ENCODE measurements at regions not wholly inside any gene's neighbourhood (a gene's known extent, or its start where the extent isn't known, plus 50 kb on each side); places are given as distances from the start of the nearest gene placed in this dataset.
"Not testable (repeated sequence)": the region's sequence is repeated elsewhere in the genome, so short reads cannot be mapped to it uniquely, and the experiment has no call there.

- Histone ChIP-seq H3K27me3 (replicated peaks in 1 of 4; ENCODE audit: control extremely low read depth in 1 of 4, control insufficient read depth in 3 of 4, insufficient read depth in 4 of 4, low read length in 3 of 4) (no peaks in the 10 kb centered on the region), H3K79me2 (ENCODE audit: control insufficient read depth, insufficient read depth, low read length) (no peaks in the 10 kb centered on the region), H2AFZ (ENCODE audit: insufficient read depth, low read depth, low read length, poor library complexity, severe bottlenecking) (no peak overlapping the region), H3K9ac (ENCODE audit: low read length) (no peak overlapping the region), H3K27ac (ENCODE audit: low read length in 2 of 2) (no peak overlapping the region), H3K36me3 (replicated peaks in 1 of 2; ENCODE audit: control extremely low read depth in 1 of 2, control insufficient read depth in 1 of 2, extremely low read depth in 1 of 2, insufficient read depth in 2 of 2, low read length in 1 of 2) (no peaks in the 10 kb centered on the region), H3K9me3 (ENCODE audit: control extremely low read depth in 1 of 3, control insufficient read depth in 2 of 3, insufficient read depth in 1 of 3, low read length in 2 of 3) (no peaks in the 10 kb centered on the region), H3K4me3 (ENCODE audit: control extremely low read depth in 1 of 5, extremely low read depth in 1 of 5, insufficient read depth in 1 of 5, low read depth in 2 of 5, low read length in 4 of 5) (no peak overlapping the region), H4K20me1 (ENCODE audit: control insufficient read depth, insufficient read depth, low read length, poor library complexity, severe bottlenecking) (no peaks in the 10 kb centered on the region), H3K4me1 (ENCODE audit: control insufficient read depth in 2 of 2, insufficient read depth in 2 of 2, low read length in 2 of 2) (no peaks in the 10 kb centered on the region), H3K4me2 (replicated peaks; ENCODE audit: low read depth, low read length, poor library complexity, severe bottlenecking) (no peak overlapping the region)
- no peak for DNase-seq
- no peaks in the 10 kb centered on the region for H3K4me1 Mint-ChIP-seq
- peaks cover 18% of the 10 kb centered on the region for H3K27me3 Mint-ChIP-seq
- WGBS (ENCODE audit: insufficient coverage), result 67% methylated on average over 3 of the region's 3 CpGs
- ATAC-seq (ENCODE audit: low read depth), result no peak
- CTCF ChIA-PET, result no interaction called here
- POLR2A ChIA-PET, result no interaction called here
- no peaks in the 10 kb centered on the region for H3K9me3 Mint-ChIP-seq (ENCODE audit: insufficient read depth)
- no peak for TF ChIP-seq CTCF (IDR thresholded peaks at IDR 0.05)
- TF ChIP-seq EZH2 (IDR thresholded peaks at IDR 0.05; ENCODE audit: borderline replicate concordance, insufficient read depth, low read depth, low read length, poor library complexity, severe bottlenecking), result no peak
- no peak overlapping the region for H3K27ac Mint-ChIP-seq
- intact Hi-C loops (cut with micrococcal nuclease), result no loop called here
- H3K4me3 Mint-ChIP-seq, result no peak overlapping the region
Measured at GRCh38 chr11:129711760-129712159, 103.9 kb upstream of the TMEM45B start.

GRCh38 chr11:129712486-129713240 lies 103.0 kb upstream of the TMEM45B start:
- H3K4me1 ChIP-seq (ENCODE audit: control insufficient read depth in 2 of 2, insufficient read depth in 2 of 2, low read length in 2 of 2); H3K4me3 ChIP-seq (ENCODE audit: control extremely low read depth in 1 of 5, extremely low read depth in 1 of 5, insufficient read depth in 1 of 5, low read depth in 2 of 5, low read length in 4 of 5); POLR2A ChIA-PET; H3K27ac Mint-ChIP-seq; H3K79me2 ChIP-seq (ENCODE audit: control insufficient read depth, insufficient read depth, low read length); H3K9ac ChIP-seq (ENCODE audit: low read length); ATAC-seq (ENCODE audit: low read depth); H3K36me3 ChIP-seq (replicated peaks in 1 of 2; ENCODE audit: control extremely low read depth in 1 of 2, control insufficient read depth in 1 of 2, extremely low read depth in 1 of 2, insufficient read depth in 2 of 2, low read length in 1 of 2); DNase-seq; H3K27me3 ChIP-seq (replicated peaks in 1 of 4; ENCODE audit: control extremely low read depth in 1 of 4, control insufficient read depth in 3 of 4, insufficient read depth in 4 of 4, low read length in 3 of 4); CTCF ChIA-PET; H3K4me1 Mint-ChIP-seq; H3K4me3 Mint-ChIP-seq; H2AFZ ChIP-seq (ENCODE audit: insufficient read depth, low read depth, low read length, poor library complexity, severe bottlenecking); H4K20me1 ChIP-seq (ENCODE audit: control insufficient read depth, insufficient read depth, low read length, poor library complexity, severe bottlenecking); H3K4me2 ChIP-seq (replicated peaks; ENCODE audit: low read depth, low read length, poor library complexity, severe bottlenecking); intact Hi-C loops (cut with micrococcal nuclease); H3K9me3 ChIP-seq (ENCODE audit: control extremely low read depth in 1 of 3, control insufficient read depth in 2 of 3, insufficient read depth in 1 of 3, low read length in 2 of 3); H3K27ac ChIP-seq (ENCODE audit: low read length in 2 of 2); H3K9me3 Mint-ChIP-seq (ENCODE audit: insufficient read depth): not testable (repeated sequence)
- 93% methylated on average over 25 of the region's 25 CpGs for WGBS (ENCODE audit: insufficient coverage)
- peaks cover 15% of the 10 kb centered on the region for H3K27me3 Mint-ChIP-seq

Measured in B cell (primary cell).